Midbrain (tissue), 1 donor: ENCODE measurements at regions not wholly inside any gene's neighbourhood (a gene's known extent, or its start where the extent isn't known, plus 50 kb on each side); places are given as distances from the start of the nearest gene placed in this dataset.
A peak's percentile ranks its signal among the peaks of the same experiment; 100 is the strongest.
"Not testable (repeated sequence)": the region's sequence is repeated elsewhere in the genome, so short reads cannot be mapped to it uniquely, and the experiment has no call there.

Source experiments
- DNase-seq: peaks from one replicate; lab custom pipeline; 2025; lab: John Stamatoyannopoulos, UW

- no peak for DNase-seq
Observed at GRCh38 chr21:16418642-16419041, 688.9 kb downstream of the USP25 start.

- peak; percentile 70 for DNase-seq
Observed at GRCh38 chr21:16419188-16419921, 689.6 kb downstream of the USP25 start.

GRCh38 chr21:16420031-16420724 is 690.4 kb downstream of the USP25 start:
- DNase-seq, result peak; percentile 77

DNA sequence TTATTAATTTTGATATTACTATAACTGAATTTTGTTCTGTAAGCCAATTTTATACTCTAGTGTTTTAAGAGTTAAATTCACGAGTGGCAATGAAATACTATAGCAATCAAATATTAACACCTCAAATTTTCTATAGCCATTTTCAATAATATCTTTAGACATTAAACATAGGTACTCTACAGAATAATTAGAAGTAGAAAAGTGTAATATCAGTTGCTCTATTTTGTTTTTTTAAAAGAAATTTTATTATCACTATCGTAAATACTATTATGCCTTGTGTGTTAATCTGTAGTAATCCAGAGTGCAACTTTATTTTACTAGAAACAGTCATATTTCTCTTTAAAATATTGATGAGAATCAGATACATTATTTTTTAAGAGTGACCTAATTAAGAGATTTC is 691.2 kb downstream of the USP25 start:
- no peak for DNase-seq

DNA sequence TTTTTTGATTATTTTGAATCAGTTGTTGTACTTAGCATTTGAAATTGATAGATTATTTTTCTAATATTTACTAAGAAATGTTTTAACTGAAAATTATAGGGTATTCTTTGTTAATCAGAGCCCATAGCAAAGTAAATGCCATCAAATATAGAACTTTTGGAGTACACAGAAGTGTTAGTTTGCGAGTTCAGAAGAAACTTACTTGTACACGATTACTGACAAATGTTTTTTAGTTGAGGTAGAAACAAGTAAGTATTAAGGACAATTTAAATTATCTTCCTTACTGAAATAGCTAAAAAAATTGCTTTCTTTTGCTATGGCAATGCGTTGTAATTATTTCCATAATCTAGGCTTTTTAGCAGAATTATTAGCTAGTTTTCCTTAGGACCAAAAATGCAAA is 692.2 kb downstream of the USP25 start:
- no peak for DNase-seq

DNA sequence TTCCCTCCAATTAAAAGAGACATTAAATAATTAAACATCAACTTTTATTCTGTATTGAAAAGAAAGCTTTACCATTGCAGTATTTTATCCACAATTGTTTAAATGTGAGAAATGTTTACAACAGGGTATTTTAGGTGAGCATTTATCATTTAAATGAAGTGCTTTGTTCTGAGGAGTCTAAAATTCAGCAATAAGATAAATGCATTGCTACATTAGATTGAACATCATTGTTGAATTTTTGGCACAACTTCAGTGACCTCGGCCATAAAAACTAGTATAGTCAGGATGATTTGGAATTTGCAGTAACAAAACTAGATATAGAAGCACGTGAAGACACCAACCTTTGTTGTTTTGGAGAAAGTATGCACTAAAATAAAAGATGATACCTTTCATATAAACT is 692.9 kb downstream of the USP25 start:
- peak; percentile 12 for DNase-seq

- no peak for DNase-seq
Observed at GRCh38 chr21:16423921-16424320, 694.1 kb downstream of the USP25 start.

DNA sequence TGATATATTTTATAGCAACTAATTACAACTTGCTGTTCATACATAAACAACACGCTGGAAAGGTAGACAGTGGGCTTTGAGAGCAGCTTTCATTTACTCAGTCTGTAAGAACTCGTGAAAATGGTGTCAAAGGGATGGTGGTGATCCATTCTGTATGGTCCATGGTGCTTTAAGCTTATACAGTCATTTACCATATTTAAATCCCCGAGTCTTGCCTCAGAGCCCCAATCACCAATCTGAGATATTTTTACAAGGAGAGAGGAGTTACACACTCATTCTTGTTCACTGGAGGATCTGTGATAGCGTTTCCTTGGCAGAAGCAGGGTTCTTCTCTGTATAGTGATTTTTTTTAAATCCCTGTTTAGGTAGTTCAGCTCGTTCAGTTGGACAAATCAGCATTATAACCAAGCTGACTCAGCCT is 694.6 kb downstream of the USP25 start:
- no peak for DNase-seq

DNA sequence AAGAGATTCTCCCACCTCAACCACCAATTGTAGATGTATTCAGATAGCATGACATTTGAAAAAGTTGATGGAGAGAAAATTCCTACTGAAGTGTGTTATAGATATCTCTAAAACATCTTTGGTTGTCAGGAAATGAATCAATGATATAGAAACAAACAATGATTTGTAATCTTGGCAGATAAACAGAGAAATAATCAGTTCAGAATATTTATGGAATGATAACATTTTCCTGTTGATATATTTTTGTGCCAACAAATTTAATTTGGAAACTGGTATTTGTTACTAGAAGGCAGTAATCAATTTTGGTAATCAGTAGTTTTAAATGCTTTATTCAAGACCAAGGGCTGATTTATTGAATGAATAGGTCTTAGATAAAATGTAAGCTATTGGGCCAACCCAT is 695.6 kb downstream of the USP25 start:
- no peak for DNase-seq

- no peak for DNase-seq
Observed at GRCh38 chr21:16426936-16427335, 697.2 kb downstream of the USP25 start.

GRCh38 chr21:16427587-16428087 is 697.9 kb downstream of the USP25 start:
- DNase-seq, result no peak

DNA sequence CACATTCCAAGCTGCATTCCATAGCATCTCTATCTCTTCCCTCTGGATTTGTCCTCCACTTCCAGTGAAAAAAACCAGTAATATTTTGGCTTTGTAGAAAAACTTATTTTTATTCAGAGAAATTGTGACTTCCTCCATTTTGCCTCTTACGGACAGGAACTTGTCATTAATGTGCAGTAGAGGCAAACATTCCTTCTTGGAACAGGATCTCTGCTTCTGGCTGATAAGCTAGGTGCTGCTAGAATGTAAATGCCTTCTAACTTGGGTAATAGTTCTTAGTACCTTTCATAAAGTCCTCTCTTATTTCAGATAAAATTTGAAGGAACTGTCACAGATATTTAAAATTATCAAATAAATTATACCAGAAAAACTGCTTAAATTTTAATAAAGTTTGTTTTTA is 707.8 kb downstream of the USP25 start:
- no peak for DNase-seq

- DNase-seq, result no peak
Observed at GRCh38 chr21:16438761-16439160, 709.0 kb downstream of the USP25 start.

GRCh38 chr21:16441789-16442188 is 712.0 kb downstream of the USP25 start:
- no peak for DNase-seq

GRCh38 chr21:16454399-16454798 is 724.6 kb downstream of the USP25 start:
- peak; percentile 18 for DNase-seq

- no peak for DNase-seq
Observed at GRCh38 chr21:16455526-16455925, 725.7 kb downstream of the USP25 start.

- DNase-seq, result peak; percentile 77
Observed at GRCh38 chr21:16455978-16456377, 726.2 kb downstream of the USP25 start.

- DNase-seq, result no peak
Observed at GRCh38 chr21:16457498-16457897, 727.7 kb downstream of the USP25 start.

GRCh38 chr21:16460936-16461335 is 731.2 kb downstream of the USP25 start:
- DNase-seq, result no peak

DNA sequence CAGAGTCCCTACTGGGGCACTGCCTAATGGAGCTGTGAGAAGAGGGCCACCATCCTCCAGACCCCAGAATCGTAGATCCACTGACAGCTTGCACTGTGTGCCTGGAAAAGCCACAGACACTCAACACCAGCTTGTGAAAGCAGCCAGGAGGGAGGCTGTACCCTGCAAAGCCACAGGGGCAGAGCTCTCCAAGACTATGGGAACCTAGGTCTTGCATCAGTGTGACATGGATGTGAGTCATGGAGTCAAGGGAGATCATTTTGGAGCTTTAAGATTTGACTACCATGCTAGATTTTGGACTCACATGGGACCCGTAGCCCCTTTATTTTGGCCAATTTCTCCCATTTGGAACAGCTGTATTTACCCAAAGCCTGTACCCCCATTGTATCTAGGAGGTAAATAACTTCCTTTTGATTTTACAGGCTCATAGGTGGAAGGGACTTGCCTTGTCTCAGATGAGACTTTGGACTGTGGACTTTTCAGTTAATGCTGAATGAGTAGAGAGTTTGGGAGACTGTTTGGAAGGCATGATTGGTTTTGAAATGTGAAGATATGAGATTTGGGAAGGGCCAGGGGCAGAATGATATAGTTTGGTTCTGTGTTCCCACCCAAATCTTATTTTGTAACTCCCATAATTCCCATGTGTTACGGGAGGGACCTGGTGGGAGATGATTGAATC is 734.6 kb downstream of the USP25 start:
- not testable (repeated sequence) for DNase-seq

DNA sequence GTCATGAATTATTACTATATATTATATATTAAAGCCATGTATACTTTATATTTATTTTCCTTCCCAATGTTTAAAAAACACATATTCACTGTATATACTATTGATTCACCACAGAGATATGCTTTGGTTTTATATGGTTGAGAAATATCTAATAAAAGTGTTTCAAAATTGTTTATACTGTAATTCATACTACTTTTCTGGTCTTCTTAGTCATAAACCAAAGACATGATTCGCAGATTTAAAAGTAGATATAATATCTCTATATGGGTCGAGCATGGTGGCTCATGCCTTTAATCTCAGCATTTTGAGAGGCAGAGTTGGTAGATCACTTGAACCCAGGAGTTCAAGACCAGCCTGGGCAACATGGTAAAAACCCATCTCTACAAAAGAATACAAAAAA is 738.4 kb downstream of the USP25 start:
- no peak for DNase-seq

- no peak for DNase-seq
Observed at GRCh38 chr21:16473988-16474387, 744.2 kb downstream of the USP25 start.
